ENCODE measurements at regions not wholly inside any gene's neighbourhood (a gene's known extent, or its start where the extent isn't known, plus 50 kb on each side); places are given as distances from the start of the nearest gene placed in this dataset.

GRCh38 chr14:47778631-47779030, 103.2 kb upstream of the MDGA2 start:
- DNase-seq = no peak

- no peak for DNase-seq
Observed at GRCh38 chr14:47772652-47773051, 97.2 kb upstream of the MDGA2 start.

- no peak for DNase-seq
Observed at GRCh38 chr14:47763188-47763854, 87.9 kb upstream of the MDGA2 start.

- DNase-seq = no peak
Observed at GRCh38 chr14:47746986-47747385, 71.6 kb upstream of the MDGA2 start.

GRCh38 chr14:47744155-47744554, 68.8 kb upstream of the MDGA2 start:
- no peak for DNase-seq

GRCh38 chr14:47739541-47739940, 64.1 kb upstream of the MDGA2 start:
- no peak for DNase-seq

- no peak for DNase-seq
Observed at GRCh38 chr14:47730296-47730695, 54.9 kb upstream of the MDGA2 start.

Measured in NCI-H446 (cell line).